Kidney tubule cell (primary cell): ENCODE measurements at regions not wholly inside any gene's neighbourhood (a gene's known extent, or its start where the extent isn't known, plus 50 kb on each side); places are given as distances from the start of the nearest gene placed in this dataset.
"Not testable (repeated sequence)": the region's sequence is repeated elsewhere in the genome, so short reads cannot be mapped to it uniquely, and the experiment has no call there.

Experiments
- DNase-seq: peaks from one replicate; pipeline ENCODE4 v3.0.0-alpha.2; 2018; ENCODE audit warnings: low spot score

- no peak for DNase-seq
These were observed 738.7 kb upstream of the CHAC2 start for GRCh38 chr2:53028746-53029423.

GRCh38 chr2:53028225-53028624, 739.4 kb upstream of the CHAC2 start:
- peak; percentile 53 for DNase-seq

GRCh38 chr2:53022248-53022647, 745.4 kb upstream of the CHAC2 start:
- DNase-seq: not testable (repeated sequence)

GRCh38 chr2:53021828-53022227, 745.8 kb upstream of the CHAC2 start:
- DNase-seq: no peak

GRCh38 chr2:53021292-53021691, 746.3 kb upstream of the CHAC2 start:
- DNase-seq: peak; percentile 58

- peak; percentile 11 for DNase-seq
These were observed 748.7 kb upstream of the CHAC2 start for GRCh38 chr2:53018825-53019425.

- peak; percentile 4 for DNase-seq
These were observed 760.6 kb upstream of the CHAC2 start for GRCh38 chr2:53006980-53007379.

- DNase-seq: no peak
These were observed 763.2 kb upstream of the CHAC2 start for GRCh38 chr2:53004413-53004812.

GRCh38 chr2:52995424-52995823, 772.2 kb upstream of the CHAC2 start:
- no peak for DNase-seq

GRCh38 chr2:52976143-52976949, 791.3 kb upstream of the CHAC2 start:
- peak; percentile 37 for DNase-seq

GRCh38 chr2:52974127-52974526, 793.5 kb upstream of the CHAC2 start:
- DNase-seq: no peak

- no peak for DNase-seq
These were observed 797.0 kb upstream of the CHAC2 start for GRCh38 chr2:52970642-52971041.

GRCh38 chr2:52968043-52968442, 799.6 kb upstream of the CHAC2 start:
- DNase-seq: no peak

GRCh38 chr2:52964916-52965530, 802.6 kb upstream of the CHAC2 start:
- DNase-seq: no peak

GRCh38 chr2:52961403-52961802, 806.2 kb upstream of the CHAC2 start:
- DNase-seq: no peak

- DNase-seq: no peak
These were observed 806.7 kb upstream of the CHAC2 start for GRCh38 chr2:52960881-52961280.

- no peak for DNase-seq
These were observed 807.8 kb upstream of the CHAC2 start for GRCh38 chr2:52959801-52960200.

GRCh38 chr2:52956766-52957165, 810.8 kb upstream of the CHAC2 start:
- no peak for DNase-seq

- no peak for DNase-seq
These were observed 811.5 kb upstream of the CHAC2 start for GRCh38 chr2:52956118-52956517.

GRCh38 chr2:52955079-52955478, 812.5 kb upstream of the CHAC2 start:
- DNase-seq: no peak

GRCh38 chr2:52940101-52940500, 827.5 kb upstream of the CHAC2 start:
- no peak for DNase-seq

- DNase-seq: no peak
These were observed 828.4 kb upstream of the CHAC2 start for GRCh38 chr2:52939250-52939649.

GRCh38 chr2:52936029-52936428, 831.6 kb upstream of the CHAC2 start:
- peak; percentile 41 for DNase-seq
